ENCODE measurements at regions not wholly inside any gene's neighbourhood (a gene's known extent, or its start where the extent isn't known, plus 50 kb on each side); places are given as distances from the start of the nearest gene placed in this dataset.
"Not testable (repeated sequence)": the region's sequence is repeated elsewhere in the genome, so short reads cannot be mapped to it uniquely, and the experiment has no call there.

- DNase-seq (ENCODE audit: extremely low read depth in 1 of 2, low read depth in 1 of 2), result no peak
Measured at GRCh38 chr10:81708416-81708815, 166.6 kb upstream of the NRG3 start.

DNA sequence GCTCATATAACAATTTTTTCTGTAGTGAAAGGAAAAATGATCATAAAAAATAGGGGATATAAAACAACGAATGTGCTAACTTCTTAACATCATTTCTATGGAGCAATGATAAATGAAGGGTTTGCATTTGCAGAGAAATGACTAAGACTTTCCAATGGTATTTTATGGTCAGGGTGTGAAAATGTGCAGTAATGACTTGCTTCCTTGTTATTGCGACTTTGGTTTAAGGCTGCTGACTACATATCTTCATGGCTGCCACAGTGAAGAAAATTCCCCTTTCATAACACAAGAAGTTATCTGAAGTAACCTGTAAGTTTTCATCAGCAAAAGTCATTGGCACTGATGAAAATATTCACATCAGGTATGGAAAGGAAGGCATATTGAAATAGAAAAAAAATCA, 166.1 kb upstream of the NRG3 start:
- DNase-seq (ENCODE audit: extremely low read depth in 1 of 2, low read depth in 1 of 2), result no peak

- no peak for DNase-seq (ENCODE audit: extremely low read depth in 1 of 2, low read depth in 1 of 2)
Measured at GRCh38 chr10:81722399-81722798, 152.6 kb upstream of the NRG3 start.

DNA sequence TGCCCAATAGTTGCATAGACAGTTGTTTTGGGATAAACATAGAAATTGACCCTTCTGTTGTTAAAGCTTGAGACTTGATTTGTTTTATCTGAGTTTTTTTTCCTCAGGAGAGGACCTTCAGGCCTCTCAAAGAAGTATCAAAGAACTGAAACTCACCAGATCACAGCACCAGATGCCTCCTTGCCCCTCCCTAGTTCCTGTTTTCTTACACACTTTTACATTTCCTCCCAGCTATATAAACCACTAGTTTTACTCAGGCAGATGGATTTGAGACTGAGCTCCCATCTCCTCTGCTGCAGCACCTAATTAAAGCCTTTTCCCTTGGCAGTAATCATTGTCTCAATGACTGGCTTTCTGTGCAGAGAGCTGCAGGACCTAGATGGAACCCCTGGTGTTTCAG, 150.6 kb upstream of the NRG3 start:
- DNase-seq (ENCODE audit: extremely low read depth in 1 of 2, low read depth in 1 of 2), result no peak

DNA sequence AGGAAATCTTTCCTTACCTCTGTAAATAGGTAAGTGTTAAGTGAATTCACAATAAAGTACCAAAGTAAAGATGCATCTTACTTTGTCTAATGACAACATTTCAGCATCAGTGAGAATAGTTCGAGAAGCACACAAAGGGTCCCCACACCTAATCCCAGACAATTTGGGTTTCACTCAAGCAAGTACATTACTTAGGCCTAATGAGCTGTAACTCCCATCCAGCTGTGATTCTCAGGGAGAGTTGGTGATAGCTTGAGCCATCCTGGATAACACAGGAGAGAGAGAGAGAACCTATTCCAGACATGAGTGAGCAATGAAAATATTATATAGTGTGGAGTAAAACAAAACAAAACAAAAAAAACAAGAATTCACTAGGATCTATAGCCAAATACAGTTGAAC, 149.1 kb upstream of the NRG3 start:
- no peak for DNase-seq (ENCODE audit: extremely low read depth in 1 of 2, low read depth in 1 of 2)

GRCh38 chr10:81728692-81729091, 146.3 kb upstream of the NRG3 start:
- DNase-seq (ENCODE audit: extremely low read depth in 1 of 2, low read depth in 1 of 2), result no peak

DNA sequence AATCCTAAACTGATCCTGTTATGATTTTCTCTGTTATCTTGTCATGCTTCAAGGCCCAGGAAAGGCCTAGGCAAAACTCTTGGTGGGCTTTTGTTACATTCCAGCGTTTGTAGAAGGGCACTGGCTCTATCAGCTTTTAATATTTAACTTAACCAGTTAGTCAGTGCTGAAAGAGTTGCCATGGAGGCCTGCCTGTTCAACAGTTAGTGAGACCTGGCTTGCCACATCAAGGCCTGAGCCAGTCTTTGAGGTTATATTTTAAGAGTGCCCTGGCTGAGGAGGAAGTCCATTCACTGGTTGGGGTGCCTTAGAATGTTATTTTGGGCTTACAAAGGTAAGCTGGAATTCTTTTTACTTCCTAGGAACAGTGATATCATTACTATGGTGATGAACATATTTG, 144.1 kb upstream of the NRG3 start:
- no peak for DNase-seq (ENCODE audit: extremely low read depth in 1 of 2, low read depth in 1 of 2)

DNA sequence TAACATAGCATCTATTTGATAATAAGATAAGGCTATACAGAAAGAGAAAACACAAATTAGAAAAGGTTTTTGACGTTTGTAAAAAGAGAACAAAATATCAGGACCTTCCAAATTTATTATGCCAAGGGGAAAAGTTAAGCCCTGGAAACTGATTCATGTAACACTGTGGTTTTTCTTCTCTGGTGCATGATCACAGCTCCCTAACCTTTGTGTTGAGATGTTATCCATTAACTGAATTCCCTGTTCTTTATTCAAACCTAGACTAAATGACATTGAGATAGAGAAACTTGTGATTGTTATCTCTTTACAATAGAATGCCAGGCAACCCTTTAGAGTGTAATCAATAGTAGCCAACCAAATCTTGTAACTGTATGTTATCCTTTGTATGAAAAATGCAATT, 141.5 kb upstream of the NRG3 start:
- DNase-seq (ENCODE audit: extremely low read depth in 1 of 2, low read depth in 1 of 2), result no peak

GRCh38 chr10:81735167-81735566, 139.8 kb upstream of the NRG3 start:
- not testable (repeated sequence) for DNase-seq (ENCODE audit: extremely low read depth in 1 of 2, low read depth in 1 of 2)

DNA sequence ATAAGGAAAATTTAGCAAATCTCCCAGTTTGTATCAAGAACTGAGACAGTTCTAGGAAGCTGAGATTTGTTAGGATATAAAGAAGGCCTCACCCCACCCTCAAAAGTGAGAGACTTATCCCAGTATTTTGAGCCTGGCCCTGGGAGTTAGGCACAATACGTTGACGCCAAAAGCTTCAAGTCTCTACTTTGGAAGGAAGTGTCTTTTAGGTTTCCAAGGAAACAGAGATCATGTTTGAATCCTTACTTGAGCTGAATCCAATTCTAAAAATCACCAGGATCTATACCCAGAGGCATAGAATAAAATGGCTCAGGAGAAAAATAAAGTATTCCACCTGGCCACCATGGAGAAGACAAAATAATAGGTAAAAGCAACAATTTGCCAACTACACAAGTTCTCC, 115.9 kb upstream of the NRG3 start:
- DNase-seq (ENCODE audit: extremely low read depth in 1 of 2, low read depth in 1 of 2), result no peak

DNA sequence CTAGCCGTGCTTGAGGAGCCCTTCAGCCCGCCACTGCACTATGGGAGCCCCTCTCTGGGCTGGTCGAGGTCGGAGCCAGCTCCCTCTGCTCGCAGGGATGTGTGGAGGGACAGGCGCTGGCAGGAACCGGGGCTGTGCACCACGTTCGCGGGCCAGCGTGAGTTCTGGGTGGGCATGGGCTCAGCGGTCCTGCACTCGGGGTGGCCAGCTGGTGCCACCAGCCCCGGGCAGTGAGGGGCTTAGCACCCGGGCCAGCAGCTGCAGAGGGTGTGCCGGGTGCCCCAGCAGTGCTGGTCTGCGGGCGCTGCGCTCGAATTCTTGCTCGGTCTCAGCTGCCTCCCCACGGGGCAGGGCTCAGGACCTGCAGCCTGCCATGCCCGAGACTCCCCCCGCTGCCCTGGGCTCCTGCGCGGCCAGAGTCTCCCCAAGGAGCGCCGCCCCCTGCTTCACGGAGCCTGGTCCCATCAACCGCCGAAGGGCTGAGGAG, 90.8 kb upstream of the NRG3 start:
- DNase-seq (ENCODE audit: extremely low read depth in 1 of 2, low read depth in 1 of 2), result no peak

GRCh38 chr10:81792729-81793128, 82.3 kb upstream of the NRG3 start:
- no peak for DNase-seq (ENCODE audit: extremely low read depth in 1 of 2, low read depth in 1 of 2)

DNA sequence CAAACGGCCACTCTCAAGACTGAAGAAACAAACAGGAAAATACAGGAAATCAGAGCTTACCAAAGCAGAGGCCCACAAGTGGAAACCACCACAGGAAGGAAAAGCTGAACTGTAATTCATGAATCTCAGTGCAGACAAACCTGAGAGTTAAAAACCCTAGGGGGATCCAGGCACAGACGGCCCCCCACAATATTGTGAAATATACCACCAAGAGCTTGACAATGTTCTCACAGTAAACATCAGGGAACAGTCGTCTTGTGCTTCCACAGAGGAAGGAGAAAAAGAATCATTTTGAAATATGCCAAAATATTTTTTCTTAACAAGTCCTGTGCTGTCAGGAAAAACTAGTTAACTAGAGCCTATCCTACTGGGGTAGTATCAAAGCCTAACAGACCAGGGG, 68.2 kb upstream of the NRG3 start:
- no peak for DNase-seq (ENCODE audit: extremely low read depth in 1 of 2, low read depth in 1 of 2)

DNA sequence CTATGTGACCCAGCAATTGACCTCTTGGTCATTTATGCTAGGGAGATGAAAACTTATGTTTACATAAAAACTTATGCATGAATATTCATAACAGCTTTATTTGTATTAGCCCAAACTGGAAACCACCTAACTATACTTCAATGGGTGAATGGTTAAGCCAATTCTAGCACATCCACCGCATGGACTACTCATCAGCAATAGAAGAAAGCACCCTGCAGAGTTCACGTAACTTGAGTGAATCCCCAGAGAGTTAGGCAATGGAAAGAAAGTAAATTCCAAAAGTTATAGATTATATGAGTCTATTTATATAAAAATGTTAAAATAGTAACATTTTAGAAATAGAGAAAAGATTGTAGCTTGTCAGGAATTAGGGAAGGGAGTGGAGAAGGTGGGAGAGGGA, 60.2 kb upstream of the NRG3 start:
- DNase-seq (ENCODE audit: extremely low read depth in 1 of 2, low read depth in 1 of 2), result no peak

DNA sequence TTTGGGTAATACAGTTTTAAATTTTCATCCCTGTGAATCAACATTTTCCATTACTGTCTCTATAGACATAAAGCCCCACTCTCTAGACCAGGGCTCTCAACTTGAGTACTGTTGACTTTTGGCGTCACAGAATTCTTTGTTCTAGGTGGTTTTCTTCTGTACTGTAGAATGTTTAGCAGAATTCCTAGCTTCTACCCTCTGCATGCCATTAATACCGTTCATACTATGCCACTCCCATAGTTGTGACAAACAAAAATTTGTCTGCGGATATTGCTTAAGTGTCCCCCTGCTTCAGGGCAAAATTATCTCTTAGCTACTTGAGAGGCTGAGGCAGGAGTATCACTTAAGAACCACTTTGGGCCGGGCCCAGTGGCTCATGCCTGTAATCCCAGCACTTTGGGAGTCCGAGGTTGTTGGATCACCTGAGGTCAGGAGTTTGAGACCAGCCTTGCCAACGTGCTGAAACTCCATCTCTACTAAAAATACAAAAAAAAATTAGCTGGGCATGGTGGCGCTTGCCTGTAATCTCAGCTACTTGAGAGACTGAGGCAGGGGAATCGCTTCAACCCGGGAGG, 57.3 kb upstream of the NRG3 start:
- DNase-seq (ENCODE audit: extremely low read depth in 1 of 2, low read depth in 1 of 2), result no peak

DNA sequence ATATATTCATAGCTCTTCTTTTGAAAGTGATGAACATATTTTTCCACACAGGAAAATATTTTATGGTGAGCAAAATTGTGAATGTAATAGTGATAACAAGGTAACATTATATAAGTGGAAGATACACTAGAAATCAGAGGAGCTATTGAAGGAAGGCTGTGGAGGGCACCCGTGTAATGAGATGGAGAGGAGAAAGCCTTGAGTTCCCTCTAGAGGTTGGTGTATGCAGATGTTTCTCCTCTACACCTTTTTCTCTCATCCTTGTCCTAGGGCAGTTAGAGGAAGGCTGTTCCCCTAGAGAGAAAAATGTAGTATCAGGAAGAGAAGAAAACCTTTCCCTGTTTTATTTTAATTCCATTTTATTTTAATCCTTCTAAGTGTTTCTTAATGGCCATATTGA, 54.6 kb upstream of the NRG3 start:
- DNase-seq (ENCODE audit: extremely low read depth in 1 of 2, low read depth in 1 of 2), result no peak
